OCI-LY1 (cell line): ENCODE measurements at regions not wholly inside any gene's neighbourhood (a gene's known extent, or its start where the extent isn't known, plus 50 kb on each side); places are given as distances from the start of the nearest gene placed in this dataset.
"Not testable (repeated sequence)": the region's sequence is repeated elsewhere in the genome, so short reads cannot be mapped to it uniquely, and the experiment has no call there.

Experiments used
- CTCF ChIP-seq: fragments of 200-600 bp; sonication (generic), shearing (Covaris generic); IDR thresholded peaks from 2 replicates; pipeline ENCODE4 v1.5.1; 2017; ENCODE audit warnings: mild to moderate bottlenecking, antibody characterized with exemption, low read length, moderate library complexity, mixed read lengths
- EZH2 ChIP-seq: fragments of 200-600 bp; sonication (generic), shearing (Covaris generic); IDR thresholded peaks from 2 replicates; pipeline ENCODE4 v1.8.0; 2017; ENCODE audit warnings: borderline replicate concordance, mixed run types, mild to moderate bottlenecking, antibody characterized with exemption, low read length, moderate library complexity, mixed read lengths

DNA sequence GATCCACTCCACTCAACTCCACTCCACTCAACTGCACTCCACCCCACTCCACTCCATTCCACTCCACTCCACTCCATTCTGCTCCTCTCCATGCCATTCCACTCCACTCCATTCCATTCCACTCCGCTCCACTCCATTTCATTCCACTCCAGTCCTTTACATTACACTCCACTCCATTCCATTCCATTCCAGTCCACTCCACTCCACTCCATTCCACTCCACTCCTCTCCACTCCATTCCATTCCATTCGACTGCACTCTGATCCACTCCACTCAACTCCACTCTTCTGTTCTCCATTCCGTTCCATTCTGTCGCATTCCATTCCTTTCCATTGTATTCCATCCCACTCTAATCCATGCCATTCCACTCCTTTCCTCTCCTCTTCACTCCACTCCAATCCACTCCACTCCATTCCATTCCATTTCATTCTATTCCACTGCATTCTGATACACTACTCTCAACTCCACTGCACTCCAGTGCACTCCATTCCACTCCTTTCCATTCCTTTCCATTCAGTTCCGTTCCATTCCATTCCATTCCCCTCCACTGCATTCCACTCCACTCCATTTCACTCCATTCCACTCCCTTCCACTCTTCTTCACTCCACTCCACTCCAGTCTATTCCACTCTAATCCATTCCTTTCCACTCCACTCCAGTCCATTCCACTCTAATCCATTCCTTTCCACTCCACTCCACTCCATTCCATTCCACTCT, 2564.2 kb upstream of the TPTE start:
- not testable (repeated sequence) for TF ChIP-seq EZH2, CTCF
